ENCODE measurements at regions not wholly inside any gene's neighbourhood (a gene's known extent, or its start where the extent isn't known, plus 50 kb on each side); places are given as distances from the start of the nearest gene placed in this dataset.

GRCh38 chr10:95125582-95125981 is 56.3 kb upstream of the CYP2C8 start:
- Histone ChIP-seq H3K27ac (ENCODE audit: low read depth, low read length) (no peak overlapping the region), H3K9me2 (replicated peaks; ENCODE audit: insufficient read depth, low read length) (no peaks in the 10 kb centered on the region), H3K79me2 (ENCODE audit: insufficient read depth, low read length) (no peaks in the 10 kb centered on the region), H3K36me3 (ENCODE audit: low read length) (no peaks in the 10 kb centered on the region), H3K9me3 (ENCODE audit: insufficient read depth, low read length) (no peaks in the 10 kb centered on the region), H3K4me2 (ENCODE audit: low read depth, low read length, poor library complexity, severe bottlenecking) (no peak overlapping the region), H3K9ac (ENCODE audit: low read length) (no peak overlapping the region), H3K4me3 (ENCODE audit: insufficient read depth, low read length, poor library complexity, severe bottlenecking) (no peak overlapping the region), H3F3A (ENCODE audit: insufficient read depth) (no peaks in the 10 kb centered on the region), H3K27me3 (ENCODE audit: low read length) (no peaks in the 10 kb centered on the region), H2AFZ (ENCODE audit: low read depth, low read length, severe bottlenecking) (no peak overlapping the region), H4K20me1 (ENCODE audit: low read depth, low read length) (no peaks in the 10 kb centered on the region)
- TF ChIP-seq, protein P1, sequence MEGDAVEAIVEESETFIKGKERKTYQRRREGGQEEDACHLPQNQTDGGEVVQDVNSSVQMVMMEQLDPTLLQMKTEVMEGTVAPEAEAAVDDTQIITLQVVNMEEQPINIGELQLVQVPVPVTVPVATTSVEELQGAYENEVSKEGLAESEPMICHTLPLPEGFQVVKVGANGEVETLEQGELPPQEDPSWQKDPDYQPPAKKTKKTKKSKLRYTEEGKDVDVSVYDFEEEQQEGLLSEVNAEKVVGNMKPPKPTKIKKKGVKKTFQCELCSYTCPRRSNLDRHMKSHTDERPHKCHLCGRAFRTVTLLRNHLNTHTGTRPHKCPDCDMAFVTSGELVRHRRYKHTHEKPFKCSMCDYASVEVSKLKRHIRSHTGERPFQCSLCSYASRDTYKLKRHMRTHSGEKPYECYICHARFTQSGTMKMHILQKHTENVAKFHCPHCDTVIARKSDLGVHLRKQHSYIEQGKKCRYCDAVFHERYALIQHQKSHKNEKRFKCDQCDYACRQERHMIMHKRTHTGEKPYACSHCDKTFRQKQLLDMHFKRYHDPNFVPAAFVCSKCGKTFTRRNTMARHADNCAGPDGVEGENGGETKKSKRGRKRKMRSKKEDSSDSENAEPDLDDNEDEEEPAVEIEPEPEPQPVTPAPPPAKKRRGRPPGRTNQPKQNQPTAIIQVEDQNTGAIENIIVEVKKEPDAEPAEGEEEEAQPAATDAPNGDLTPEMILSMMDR (IDR thresholded peaks at IDR 0.05; ENCODE audit: insufficient read depth, low read length, poor library complexity, severe bottlenecking): no peak
- TF ChIP-seq EZH2phosphoT487 (conservative IDR thresholded peaks at IDR 0.05; ENCODE audit: low read length): no peak

- no peak overlapping the region for H3K27ac ChIP-seq (ENCODE audit: low read depth, low read length)
- TF ChIP-seq, protein P1 (IDR thresholded peaks at IDR 0.05; ENCODE audit: insufficient read depth, low read length, poor library complexity, severe bottlenecking): no peak
- TF ChIP-seq EZH2phosphoT487 (conservative IDR thresholded peaks at IDR 0.05; ENCODE audit: low read length): no peak
- no peak overlapping the region for H3K4me3 ChIP-seq (ENCODE audit: insufficient read depth, low read length, poor library complexity, severe bottlenecking)
- no peaks in the 10 kb centered on the region for H3F3A ChIP-seq (ENCODE audit: insufficient read depth)
- H3K9me2 ChIP-seq (replicated peaks; ENCODE audit: insufficient read depth, low read length): no peaks in the 10 kb centered on the region
- no peaks in the 10 kb centered on the region for H3K36me3 ChIP-seq (ENCODE audit: low read length)
- no peaks in the 10 kb centered on the region for H4K20me1 ChIP-seq (ENCODE audit: low read depth, low read length)
- H3K9me3 ChIP-seq (ENCODE audit: insufficient read depth, low read length): no peaks in the 10 kb centered on the region
- H3K4me2 ChIP-seq (ENCODE audit: low read depth, low read length, poor library complexity, severe bottlenecking): no peak overlapping the region
- H2AFZ ChIP-seq (ENCODE audit: low read depth, low read length, severe bottlenecking): no peak overlapping the region
- no peaks in the 10 kb centered on the region for H3K79me2 ChIP-seq (ENCODE audit: insufficient read depth, low read length)
- no peak overlapping the region for H3K9ac ChIP-seq (ENCODE audit: low read length)
- no peaks in the 10 kb centered on the region for H3K27me3 ChIP-seq (ENCODE audit: low read length)
Observed at GRCh38 chr10:95122736-95123135, 53.4 kb upstream of the CYP2C8 start.

DNA sequence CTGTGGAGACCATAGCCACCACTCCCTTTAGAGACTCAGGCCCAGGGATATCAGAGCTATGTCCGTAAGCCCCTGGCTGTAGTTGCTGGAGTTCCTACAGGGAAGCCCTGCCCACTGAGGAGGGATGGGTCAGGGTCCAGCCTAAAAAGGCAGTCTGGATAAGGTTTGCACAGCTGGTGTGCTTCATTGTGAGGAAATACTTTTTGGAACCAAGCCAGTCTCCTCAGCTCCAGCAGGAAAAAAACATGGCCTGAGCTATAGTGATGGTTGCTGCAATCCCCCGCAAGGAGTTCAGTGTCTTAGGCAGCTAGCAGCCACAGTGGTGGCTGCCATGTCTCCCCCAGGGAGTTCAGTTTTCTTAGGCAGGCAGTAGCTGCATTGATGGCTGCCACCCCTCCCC is 52.6 kb upstream of the CYP2C8 start:
- Histone ChIP-seq H2AFZ (ENCODE audit: low read depth, low read length, severe bottlenecking) (no peak overlapping the region), H3K9me3 (ENCODE audit: insufficient read depth, low read length) (no peaks in the 10 kb centered on the region), H3K79me2 (ENCODE audit: insufficient read depth, low read length) (no peaks in the 10 kb centered on the region), H3K27me3 (ENCODE audit: low read length) (no peaks in the 10 kb centered on the region), H3K4me3 (ENCODE audit: insufficient read depth, low read length, poor library complexity, severe bottlenecking) (no peak overlapping the region), H3F3A (ENCODE audit: insufficient read depth) (no peaks in the 10 kb centered on the region), H3K27ac (ENCODE audit: low read depth, low read length) (no peak overlapping the region), H3K9ac (ENCODE audit: low read length) (no peak overlapping the region), H4K20me1 (ENCODE audit: low read depth, low read length) (no peaks in the 10 kb centered on the region), H3K36me3 (ENCODE audit: low read length) (no peaks in the 10 kb centered on the region), H3K9me2 (replicated peaks; ENCODE audit: insufficient read depth, low read length) (no peaks in the 10 kb centered on the region), H3K4me2 (ENCODE audit: low read depth, low read length, poor library complexity, severe bottlenecking) (no peak overlapping the region)
- TF ChIP-seq, protein P1 (IDR thresholded peaks at IDR 0.05; ENCODE audit: insufficient read depth, low read length, poor library complexity, severe bottlenecking): no peak
- TF ChIP-seq EZH2phosphoT487 (conservative IDR thresholded peaks at IDR 0.05; ENCODE audit: low read length): no peak
